SK-N-SH (cell line): ENCODE measurements at regions not wholly inside any gene's neighbourhood (a gene's known extent, or its start where the extent isn't known, plus 50 kb on each side); places are given as distances from the start of the nearest gene placed in this dataset.

Source experiments
- CTCF ChIA-PET: fragments of 300-600, 350-600 bp; formaldehyde crosslinking; extraction: SDS; loops from one replicate; lab custom pipeline; 2021; lab: Yijun Ruan, JAX
- POLR2A ChIA-PET: fragments of 350-600 bp; sonication (Branson Sonifier 250); formaldehyde crosslinking; extraction: SDS; loops from one replicate; lab custom pipeline; 2020; ENCODE audit warnings: antibody characterized with exemption, inconsistent platforms; lab: Yijun Ruan, JAX
- DNase-seq: peaks from one replicate; pipeline ENCODE4 v3.0.0; 2012
- H2AFZ ChIP-seq: fragments of 200-600 bp; sonication (generic); 2 replicates; pipeline ENCODE4 v1.8.1; 2016; ENCODE audit warnings: antibody characterized with exemption, mild to moderate bottlenecking, low read depth
- H3F3A ChIP-seq: fragments of 200-600 bp; sonication (generic); replicated peaks from 2 replicates; pipeline ENCODE3; 2016; ENCODE audit warnings: antibody characterized with exemption, mild to moderate bottlenecking; ENCODE audit not compliant: insufficient read depth
- H3K27ac ChIP-seq, 2 experiments: fragments of 200-500 bp in 1 of 2; fragments of 200-600 bp in 1 of 2; sonication (Bioruptor generic) in 1 of 2; sonication (generic), shearing (Covaris generic) in 1 of 2; 2 replicates each; pipeline versions ENCODE4 v1.5.1 to v1.6.1; 2014 to 2016; ENCODE audit warnings: low read depth in 2 of 2, inconsistent platforms in 1 of 2, low read length in 1 of 2, mild to moderate bottlenecking in 1 of 2, mixed read lengths in 1 of 2
- H3K27me3 ChIP-seq: fragments of 200-600 bp; sonication (generic), shearing (Covaris generic); 2 replicates; pipeline ENCODE4 v1.6.1; 2016; ENCODE audit warnings: mixed run types; ENCODE audit not compliant: insufficient read depth
- H3K36me3 ChIP-seq, 2 experiments: fragments of 200-500 bp in 1 of 2; fragments of 200-600 bp in 1 of 2; sonication (Bioruptor generic) in 1 of 2; sonication (generic) in 1 of 2; replicated peaks in 1 of 2; 2 replicates each; pipeline versions ENCODE3 to v1.5.1; 2014 to 2016; ENCODE audit warnings: low read length in 1 of 2, mild to moderate bottlenecking in 1 of 2; ENCODE audit not compliant: insufficient read depth in 2 of 2, control insufficient read depth in 1 of 2
- H3K4me1 ChIP-seq, 2 experiments: fragments of 200-500 bp in 1 of 2; fragments of 200-600 bp in 1 of 2; sonication (Bioruptor generic) in 1 of 2; sonication (generic), shearing (Covaris generic) in 1 of 2; 2 replicates each; pipeline versions ENCODE4 v1.5.1 to v1.6.1; 2014 to 2016; ENCODE audit warnings: low read depth in 1 of 2, low read length in 1 of 2, mixed run types in 1 of 2; ENCODE audit not compliant: insufficient read depth in 2 of 2, control insufficient read depth in 1 of 2
- H3K4me2 ChIP-seq: fragments of 200-600 bp; sonication (generic), shearing (Covaris generic); 2 replicates; pipeline ENCODE4 v1.6.1; 2017; ENCODE audit warnings: mixed run types
- H3K4me3 ChIP-seq, 2 experiments: fragments of 200-500 bp in 1 of 2; fragments of 200-600 bp in 1 of 2; sonication (Bioruptor generic) in 1 of 2; sonication (generic), shearing (Covaris generic) in 1 of 2; 2 replicates each; pipeline versions ENCODE4 v1.5.1 to v1.8.1; 2014 to 2016; ENCODE audit warnings: low read depth in 2 of 2, inconsistent platforms in 1 of 2, low read length in 1 of 2, mild to moderate bottlenecking in 1 of 2, mixed read lengths in 1 of 2, moderate library complexity in 1 of 2
- H3K79me2 ChIP-seq: fragments of 200-600 bp; sonication (generic); 2 replicates; pipeline ENCODE4 v1.8.1; 2017; ENCODE audit warnings: mild to moderate bottlenecking; ENCODE audit not compliant: insufficient read depth
- H3K9ac ChIP-seq: fragments of 200-600 bp; sonication (generic); 2 replicates; pipeline ENCODE4 v1.6.1; 2017; ENCODE audit warnings: mixed run types
- H3K9me2 ChIP-seq: fragments of 200-600 bp; sonication (generic); 2 replicates; pipeline ENCODE4 v1.6.1; 2017; ENCODE audit warnings: mixed run types
- H3K9me3 ChIP-seq: fragments of 200-600 bp; sonication (generic); 2 replicates; pipeline ENCODE4 v1.6.1; 2017; ENCODE audit warnings: mixed run types, mild to moderate bottlenecking, moderate library complexity
- H4K20me1 ChIP-seq: fragments of 200-600 bp; sonication (generic); 2 replicates; pipeline ENCODE4 v1.6.1; 2017; ENCODE audit warnings: mild to moderate bottlenecking, mixed run types; ENCODE audit not compliant: insufficient read depth
- EP300 ChIP-seq, 2 experiments: IDR thresholded peaks; 2 replicates each; pipeline versions ENCODE4 v1.4.0 to v1.6.1; 2012; ENCODE audit warnings: borderline replicate concordance in 1 of 2, low read depth in 1 of 2, low read length in 1 of 2
- FOSL2 ChIP-seq: IDR thresholded peaks from 2 replicates; pipeline ENCODE4 v1.4.0; 2012; ENCODE audit warnings: low read depth, mild to moderate bottlenecking, moderate library complexity, borderline replicate concordance
- FOXJ3 ChIP-seq: sonication (generic); formaldehyde crosslinking; IDR thresholded peaks from 2 replicates; pipeline ENCODE4 v1.5.1; 2020; ENCODE audit warnings: mild to moderate bottlenecking, missing genetic modification reagents
- GATA2 ChIP-seq: sonication (generic); formaldehyde crosslinking; IDR thresholded peaks from 2 replicates; pipeline ENCODE4 v1.5.0; 2020; ENCODE audit warnings: mild to moderate bottlenecking, missing genetic modification reagents
- MEF2A ChIP-seq: IDR thresholded peaks from 2 replicates; pipeline ENCODE4 v1.4.0; 2012; ENCODE audit warnings: low read depth, borderline replicate concordance
- MXI1 ChIP-seq: IDR thresholded peaks from 2 replicates; pipeline ENCODE4 v1.6.1; 2012; ENCODE audit warnings: mild to moderate bottlenecking, low read depth, low read length, improper control_type of control experiment
- NFIC ChIP-seq: IDR thresholded peaks from 2 replicates; pipeline ENCODE4 v1.4.0; 2012; ENCODE audit warnings: borderline replicate concordance
- NRF1 ChIP-seq: IDR thresholded peaks from 2 replicates; pipeline ENCODE4 v1.6.1; 2012; ENCODE audit warnings: low read depth, mild to moderate bottlenecking, low read length
- POLR2AphosphoS5 ChIP-seq: IDR thresholded peaks from 2 replicates; pipeline ENCODE4 v1.6.1; 2012; ENCODE audit warnings: low read depth, low read length
- RCOR1 ChIP-seq: fragments of 150-350 bp; IDR thresholded peaks from 2 replicates; pipeline ENCODE4 v1.6.1; 2017; ENCODE audit warnings: antibody characterized with exemption, low read length
- RFX5 ChIP-seq: IDR thresholded peaks from 2 replicates; pipeline ENCODE4 v1.6.1; 2012; ENCODE audit warnings: mild to moderate bottlenecking, improper control_type of control experiment, low read length
- RXRA ChIP-seq: IDR thresholded peaks from 2 replicates; pipeline ENCODE4 v1.4.0; 2012; ENCODE audit warnings: low read depth, mild to moderate bottlenecking, borderline replicate concordance
- SIN3A ChIP-seq: IDR thresholded peaks from 2 replicates; pipeline ENCODE4 v1.6.1; 2012; ENCODE audit warnings: low read depth, mild to moderate bottlenecking, low read length, moderate library complexity, borderline replicate concordance
- TAF1 ChIP-seq: IDR thresholded peaks from 2 replicates; pipeline ENCODE4 v1.6.1; 2012; ENCODE audit warnings: low read depth, mild to moderate bottlenecking, low read length, moderate library complexity, borderline replicate concordance
- YY1 ChIP-seq: IDR thresholded peaks from 2 replicates; pipeline ENCODE4 v1.4.0; 2012; ENCODE audit warnings: low read depth, mild to moderate bottlenecking
- WGBS: methylation state at CpG from one replicate; pipeline ENCODE4 v1.1.6; 2017; ENCODE audit warnings: low lambda C conversion rate; 5-methylcytosine and 5-hydroxymethylcytosine counted together
- TF ChIP-seq, protein P1 (sequence below): IDR thresholded peaks from 2 replicates; pipeline ENCODE4 v1.4.0; 2012; ENCODE audit warnings: low read depth, borderline replicate concordance
- TF ChIP-seq, protein P2 (sequence below): fragments of 150-350 bp; IDR thresholded peaks from 2 replicates; pipeline ENCODE4 v1.6.1; 2016; ENCODE audit warnings: mild to moderate bottlenecking, low read depth, low read length
- TF ChIP-seq, protein P3 (sequence below): IDR thresholded peaks from 2 replicates; pipeline ENCODE4 v1.4.0; 2012; ENCODE audit warnings: low read depth
- TF ChIP-seq, protein P4 (sequence below): fragments of 150-350 bp; IDR thresholded peaks from 2 replicates; pipeline ENCODE4 v1.6.1; 2017; ENCODE audit warnings: antibody characterized with exemption, low read length, low read depth, borderline replicate concordance
- TF ChIP-seq, protein P5 (sequence below): IDR thresholded peaks from 2 replicates; pipeline ENCODE4 v1.4.0; 2012; ENCODE audit warnings: low read depth, borderline replicate concordance
- TF ChIP-seq, protein P6 (sequence below): fragments of 200-600 bp; sonication (generic); IDR thresholded peaks from 2 replicates; pipeline ENCODE4 v1.6.1; 2017; ENCODE audit warnings: antibody characterized with exemption, mild to moderate bottlenecking, moderate library complexity

DNA sequence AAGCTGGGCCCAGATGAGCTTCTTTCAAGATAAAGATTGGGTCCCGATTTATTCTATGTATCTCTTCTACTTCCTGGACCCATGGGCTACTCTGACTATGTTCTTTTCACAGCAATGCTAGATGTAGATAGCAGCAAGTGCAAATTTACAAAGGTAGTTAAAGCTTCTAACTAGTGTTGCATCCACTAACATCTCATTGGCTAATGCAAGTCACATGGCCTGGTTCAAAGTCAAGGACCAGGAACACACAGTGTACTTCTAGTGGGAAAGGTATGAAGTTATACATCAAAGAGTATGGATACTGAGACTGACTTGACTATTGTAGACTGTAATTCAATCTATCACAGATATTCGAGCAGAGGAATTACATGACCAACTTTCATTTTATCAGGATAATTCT lies 588.8 kb downstream of the PLA2G4A start:
- Histone ChIP-seq H3K27ac (no peak overlapping the region), H2AFZ (no peak overlapping the region), H3K36me3 (no peaks in the 10 kb centered on the region), H3K9me3 (no peaks in the 10 kb centered on the region), H3F3A (no peaks in the 10 kb centered on the region), H3K4me3 (no peak overlapping the region), H3K79me2 (no peaks in the 10 kb centered on the region), H3K4me1 (no peaks in the 10 kb centered on the region; a peak in 1 of 4 replicates), H3K4me2 (no peak overlapping the region), H3K9me2 (no peaks in the 10 kb centered on the region), H3K27me3 (no peaks in the 10 kb centered on the region), H4K20me1 (no peaks in the 10 kb centered on the region), H3K9ac (no peak overlapping the region)
- no peak for DNase-seq
- TF ChIP-seq FOXJ3 (CRISPR knock-in tag): no peak
- TF ChIP-seq TAF1: no peak
- TF ChIP-seq, protein P1, sequence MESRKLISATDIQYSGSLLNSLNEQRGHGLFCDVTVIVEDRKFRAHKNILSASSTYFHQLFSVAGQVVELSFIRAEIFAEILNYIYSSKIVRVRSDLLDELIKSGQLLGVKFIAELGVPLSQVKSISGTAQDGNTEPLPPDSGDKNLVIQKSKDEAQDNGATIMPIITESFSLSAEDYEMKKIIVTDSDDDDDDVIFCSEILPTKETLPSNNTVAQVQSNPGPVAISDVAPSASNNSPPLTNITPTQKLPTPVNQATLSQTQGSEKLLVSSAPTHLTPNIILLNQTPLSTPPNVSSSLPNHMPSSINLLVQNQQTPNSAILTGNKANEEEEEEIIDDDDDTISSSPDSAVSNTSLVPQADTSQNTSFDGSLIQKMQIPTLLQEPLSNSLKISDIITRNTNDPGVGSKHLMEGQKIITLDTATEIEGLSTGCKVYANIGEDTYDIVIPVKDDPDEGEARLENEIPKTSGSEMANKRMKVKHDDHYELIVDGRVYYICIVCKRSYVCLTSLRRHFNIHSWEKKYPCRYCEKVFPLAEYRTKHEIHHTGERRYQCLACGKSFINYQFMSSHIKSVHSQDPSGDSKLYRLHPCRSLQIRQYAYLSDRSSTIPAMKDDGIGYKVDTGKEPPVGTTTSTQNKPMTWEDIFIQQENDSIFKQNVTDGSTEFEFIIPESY: no peak
- no peak for TF ChIP-seq RFX5
- no peak for TF ChIP-seq RCOR1
- TF ChIP-seq, protein P2, sequence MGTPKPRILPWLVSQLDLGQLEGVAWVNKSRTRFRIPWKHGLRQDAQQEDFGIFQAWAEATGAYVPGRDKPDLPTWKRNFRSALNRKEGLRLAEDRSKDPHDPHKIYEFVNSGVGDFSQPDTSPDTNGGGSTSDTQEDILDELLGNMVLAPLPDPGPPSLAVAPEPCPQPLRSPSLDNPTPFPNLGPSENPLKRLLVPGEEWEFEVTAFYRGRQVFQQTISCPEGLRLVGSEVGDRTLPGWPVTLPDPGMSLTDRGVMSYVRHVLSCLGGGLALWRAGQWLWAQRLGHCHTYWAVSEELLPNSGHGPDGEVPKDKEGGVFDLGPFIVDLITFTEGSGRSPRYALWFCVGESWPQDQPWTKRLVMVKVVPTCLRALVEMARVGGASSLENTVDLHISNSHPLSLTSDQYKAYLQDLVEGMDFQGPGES: no peak
- TF ChIP-seq YY1: no peak
- no peak for TF ChIP-seq MXI1
- TF ChIP-seq, protein P3, sequence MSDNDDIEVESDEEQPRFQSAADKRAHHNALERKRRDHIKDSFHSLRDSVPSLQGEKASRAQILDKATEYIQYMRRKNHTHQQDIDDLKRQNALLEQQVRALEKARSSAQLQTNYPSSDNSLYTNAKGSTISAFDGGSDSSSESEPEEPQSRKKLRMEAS: no peak
- TF ChIP-seq GATA2 (CRISPR knock-in tag): no peak
- TF ChIP-seq, protein P4, sequence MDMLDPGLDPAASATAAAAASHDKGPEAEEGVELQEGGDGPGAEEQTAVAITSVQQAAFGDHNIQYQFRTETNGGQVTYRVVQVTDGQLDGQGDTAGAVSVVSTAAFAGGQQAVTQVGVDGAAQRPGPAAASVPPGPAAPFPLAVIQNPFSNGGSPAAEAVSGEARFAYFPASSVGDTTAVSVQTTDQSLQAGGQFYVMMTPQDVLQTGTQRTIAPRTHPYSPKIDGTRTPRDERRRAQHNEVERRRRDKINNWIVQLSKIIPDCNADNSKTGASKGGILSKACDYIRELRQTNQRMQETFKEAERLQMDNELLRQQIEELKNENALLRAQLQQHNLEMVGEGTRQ: no peak
- no peak for TF ChIP-seq NFIC
- 70% methylated on average over 2 of the region's 2 CpGs for WGBS
- CTCF ChIA-PET: interaction anchor here (1.0 kb wide), 1 partner anchor 28 kb away, joined by 4 read pairs; no protein-coding TSS in a partner anchor
- POLR2A ChIA-PET: no interaction called here

DNA sequence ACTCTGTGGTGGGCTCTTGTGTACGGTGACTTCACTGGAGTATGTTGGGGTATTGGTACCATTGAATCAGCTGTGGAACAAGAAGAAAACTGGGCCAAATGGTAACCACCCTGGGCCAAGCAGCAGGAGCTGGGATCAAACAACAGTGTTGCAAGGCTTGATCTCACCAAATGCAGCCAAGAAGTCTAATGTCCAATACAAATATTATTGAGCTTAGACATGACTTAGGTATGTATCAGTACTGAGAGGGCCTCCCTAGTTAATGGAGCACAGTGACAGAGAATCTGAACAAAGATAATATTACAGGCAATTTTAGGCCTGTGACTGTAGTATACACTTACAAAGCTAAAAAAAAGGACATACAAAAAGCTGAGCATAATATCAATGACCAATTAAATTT lies 604.8 kb downstream of the PLA2G4A start:
- 93% methylated on average over 1 of the region's 1 CpG for WGBS
- DNase-seq: no peak
- ChIA-PET POLR2A (no interaction called here), CTCF (no interaction called here)
- Histone ChIP-seq H3K4me1 (peaks cover 0 to 2% of the 10 kb centered on the region in 2 experiments; a peak in 2 of 4 replicates), H4K20me1 (no peaks in the 10 kb centered on the region), H3K27me3 (no peaks in the 10 kb centered on the region), H3K4me2 (no peak overlapping the region), H3K9me3 (no peaks in the 10 kb centered on the region), H3K36me3 (no peaks in the 10 kb centered on the region), H3F3A (no peaks in the 10 kb centered on the region), H3K79me2 (no peaks in the 10 kb centered on the region), H3K4me3 (no peak overlapping the region), H3K9me2 (no peaks in the 10 kb centered on the region), H3K27ac (no peak overlapping the region), H3K9ac (no peak overlapping the region), H2AFZ (no peak overlapping the region)
- TF ChIP-seq EP300 (IDR thresholded peaks at IDR 0.05; ENCODE audit: borderline replicate concordance in 1 of 2, low read depth in 1 of 2, low read length in 1 of 2) (no peak), SIN3A (no peak), RXRA (no peak), POLR2AphosphoS5 (no peak), MEF2A (no peak), NRF1 (no peak), FOXJ3 (CRISPR knock-in tag) (no peak), NFIC (no peak), GATA2 (CRISPR knock-in tag) (no peak), RCOR1 (no peak), FOSL2 (no peak)
- TF ChIP-seq, protein P5, sequence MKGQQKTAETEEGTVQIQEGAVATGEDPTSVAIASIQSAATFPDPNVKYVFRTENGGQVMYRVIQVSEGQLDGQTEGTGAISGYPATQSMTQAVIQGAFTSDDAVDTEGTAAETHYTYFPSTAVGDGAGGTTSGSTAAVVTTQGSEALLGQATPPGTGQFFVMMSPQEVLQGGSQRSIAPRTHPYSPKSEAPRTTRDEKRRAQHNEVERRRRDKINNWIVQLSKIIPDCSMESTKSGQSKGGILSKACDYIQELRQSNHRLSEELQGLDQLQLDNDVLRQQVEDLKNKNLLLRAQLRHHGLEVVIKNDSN: no peak
- TF ChIP-seq, protein P3: no peak
- TF ChIP-seq, protein P6, sequence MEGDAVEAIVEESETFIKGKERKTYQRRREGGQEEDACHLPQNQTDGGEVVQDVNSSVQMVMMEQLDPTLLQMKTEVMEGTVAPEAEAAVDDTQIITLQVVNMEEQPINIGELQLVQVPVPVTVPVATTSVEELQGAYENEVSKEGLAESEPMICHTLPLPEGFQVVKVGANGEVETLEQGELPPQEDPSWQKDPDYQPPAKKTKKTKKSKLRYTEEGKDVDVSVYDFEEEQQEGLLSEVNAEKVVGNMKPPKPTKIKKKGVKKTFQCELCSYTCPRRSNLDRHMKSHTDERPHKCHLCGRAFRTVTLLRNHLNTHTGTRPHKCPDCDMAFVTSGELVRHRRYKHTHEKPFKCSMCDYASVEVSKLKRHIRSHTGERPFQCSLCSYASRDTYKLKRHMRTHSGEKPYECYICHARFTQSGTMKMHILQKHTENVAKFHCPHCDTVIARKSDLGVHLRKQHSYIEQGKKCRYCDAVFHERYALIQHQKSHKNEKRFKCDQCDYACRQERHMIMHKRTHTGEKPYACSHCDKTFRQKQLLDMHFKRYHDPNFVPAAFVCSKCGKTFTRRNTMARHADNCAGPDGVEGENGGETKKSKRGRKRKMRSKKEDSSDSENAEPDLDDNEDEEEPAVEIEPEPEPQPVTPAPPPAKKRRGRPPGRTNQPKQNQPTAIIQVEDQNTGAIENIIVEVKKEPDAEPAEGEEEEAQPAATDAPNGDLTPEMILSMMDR: no peak
